ENCODE measurements at regions not wholly inside any gene's neighbourhood (a gene's known extent, or its start where the extent isn't known, plus 50 kb on each side); places are given as distances from the start of the nearest gene placed in this dataset.

- TF ChIP-seq TAF1 (IDR thresholded peaks at IDR 0.05; ENCODE audit: low read depth) (no peak), RAD21 (IDR thresholded peaks at IDR 0.05; ENCODE audit: low read depth) (no peak), EGR1 (IDR thresholded peaks at IDR 0.05) (no peak), NFIC (IDR thresholded peaks at IDR 0.05) (no peak), YY1 (IDR thresholded peaks at IDR 0.05; ENCODE audit: low read depth) (no peak), MAX (IDR thresholded peaks at IDR 0.05) (no peak), EP300 (IDR thresholded peaks at IDR 0.05; ENCODE audit: borderline replicate concordance) (no peak), REST (IDR thresholded peaks at IDR 0.05; ENCODE audit: low read depth) (no peak), USF1 (IDR thresholded peaks at IDR 0.05) (no peak), CREB1 (IDR thresholded peaks at IDR 0.05; ENCODE audit: low read depth) (no peak), CEBPB (IDR thresholded peaks at IDR 0.05) (no peak), TEAD4 (IDR thresholded peaks at IDR 0.05) (no peak), TCF12 (IDR thresholded peaks at IDR 0.05; ENCODE audit: low read depth) (no peak)
These were observed 1379.1 kb upstream of the ADGRL4 start for GRCh38 chr1:80385650-80386049.
